ENCODE measurements at regions not wholly inside any gene's neighbourhood (a gene's known extent, or its start where the extent isn't known, plus 50 kb on each side); places are given as distances from the start of the nearest gene placed in this dataset.
"Not testable (repeated sequence)": the region's sequence is repeated elsewhere in the genome, so short reads cannot be mapped to it uniquely, and the experiment has no call there.

GRCh38 chr2:66174491-66174890, 260.4 kb upstream of the MEIS1 start:
- no peak for DNase-seq (ENCODE audit: low read depth)

GRCh38 chr2:66173645-66174044, 261.3 kb upstream of the MEIS1 start:
- DNase-seq (ENCODE audit: low read depth): no peak

- DNase-seq (ENCODE audit: low read depth): no peak
Measured at GRCh38 chr2:66171530-66171929, 263.4 kb upstream of the MEIS1 start.

GRCh38 chr2:66170744-66171330, 264.1 kb upstream of the MEIS1 start:
- DNase-seq (ENCODE audit: low read depth): no peak

- no peak for DNase-seq (ENCODE audit: low read depth)
Measured at GRCh38 chr2:66169076-66169475, 265.8 kb upstream of the MEIS1 start.

GRCh38 chr2:66164470-66164869, 270.5 kb upstream of the MEIS1 start:
- no peak for DNase-seq (ENCODE audit: low read depth)

- DNase-seq (ENCODE audit: low read depth): no peak
Measured at GRCh38 chr2:66156171-66156570, 278.8 kb upstream of the MEIS1 start.

- DNase-seq (ENCODE audit: low read depth): no peak
Measured at GRCh38 chr2:66153941-66154340, 281.0 kb upstream of the MEIS1 start.

GRCh38 chr2:66145490-66145889, 289.4 kb upstream of the MEIS1 start:
- no peak for DNase-seq (ENCODE audit: low read depth)

GRCh38 chr2:66144324-66144723, 290.6 kb upstream of the MEIS1 start:
- not testable (repeated sequence) for DNase-seq (ENCODE audit: low read depth)

GRCh38 chr2:66137606-66138130, 297.3 kb upstream of the MEIS1 start:
- DNase-seq (ENCODE audit: low read depth): no peak

- no peak for DNase-seq (ENCODE audit: low read depth)
Measured at GRCh38 chr2:66134138-66134701, 300.7 kb upstream of the MEIS1 start.

- no peak for DNase-seq (ENCODE audit: low read depth)
Measured at GRCh38 chr2:66127656-66128055, 307.3 kb upstream of the MEIS1 start.

GRCh38 chr2:66127061-66127460, 307.9 kb upstream of the MEIS1 start:
- no peak for DNase-seq (ENCODE audit: low read depth)

- no peak for DNase-seq (ENCODE audit: low read depth)
Measured at GRCh38 chr2:66125951-66126350, 309.0 kb upstream of the MEIS1 start.

GRCh38 chr2:66122516-66122915, 312.4 kb upstream of the MEIS1 start:
- no peak for DNase-seq (ENCODE audit: low read depth)

GRCh38 chr2:66121946-66122345, 313.0 kb upstream of the MEIS1 start:
- DNase-seq (ENCODE audit: low read depth): no peak

GRCh38 chr2:66113988-66114625, 320.8 kb upstream of the MEIS1 start:
- DNase-seq (ENCODE audit: low read depth): no peak

GRCh38 chr2:66111706-66112105, 323.2 kb upstream of the MEIS1 start:
- DNase-seq (ENCODE audit: low read depth): no peak

- DNase-seq (ENCODE audit: low read depth): no peak
Measured at GRCh38 chr2:66110608-66111007, 324.3 kb upstream of the MEIS1 start.

- no peak for DNase-seq (ENCODE audit: low read depth)
Measured at GRCh38 chr2:66110086-66110485, 324.8 kb upstream of the MEIS1 start.

- no peak for DNase-seq (ENCODE audit: low read depth)
Measured at GRCh38 chr2:66109419-66109818, 325.5 kb upstream of the MEIS1 start.

- DNase-seq (ENCODE audit: low read depth): no peak
Measured at GRCh38 chr2:66105066-66105753, 329.7 kb upstream of the MEIS1 start.

Measured in HS-27A (cell line).